Immature natural killer cell (primary cell): ENCODE measurements at regions not wholly inside any gene's neighbourhood (a gene's known extent, or its start where the extent isn't known, plus 50 kb on each side); places are given as distances from the start of the nearest gene placed in this dataset.

ENCODE experiments used
- DNase-seq, 3 donors: peaks; one replicate each; pipeline ENCODE4 v3.0.0; 2022; ENCODE audit warnings: mixed read lengths in 1 of 3
- H3K27ac Mint-ChIP-seq, 6 donors: one replicate each; pipeline ENCODE4 v1.8.0; 2020; ENCODE audit warnings: mixed read lengths in 6 of 6, mild to moderate bottlenecking in 5 of 6, inconsistent platforms in 4 of 6, moderate library complexity in 3 of 6
- H3K27me3 Mint-ChIP-seq, 3 donors: one replicate each; pipeline ENCODE4 v1.8.0; 2020 to 2021; ENCODE audit warnings: low read depth in 3 of 3, mild to moderate bottlenecking in 3 of 3, mixed read lengths in 3 of 3, moderate library complexity in 3 of 3, inconsistent platforms in 1 of 3
- H3K36me3 Mint-ChIP-seq, 3 donors: one replicate each; pipeline ENCODE4 v1.8.0; 2020; ENCODE audit warnings: mixed read lengths in 3 of 3, inconsistent platforms in 2 of 3, mild to moderate bottlenecking in 2 of 3
- H3K4me1 Mint-ChIP-seq, 2 donors: one replicate each; pipeline ENCODE4 v1.8.0; 2020; ENCODE audit warnings: inconsistent platforms in 2 of 2, mild to moderate bottlenecking in 2 of 2, mixed read lengths in 2 of 2, moderate library complexity in 1 of 2
- H3K4me3 Mint-ChIP-seq, 5 donors: one replicate each; pipeline ENCODE4 v1.8.0; 2020; ENCODE audit warnings: mild to moderate bottlenecking in 5 of 5, mixed read lengths in 5 of 5, inconsistent platforms in 3 of 5, moderate library complexity in 3 of 5
- H3K9me3 Mint-ChIP-seq, 6 donors: one replicate each; pipeline ENCODE4 v1.8.0; 2020; ENCODE audit warnings: mild to moderate bottlenecking in 6 of 6, mixed read lengths in 6 of 6, inconsistent platforms in 4 of 6, moderate library complexity in 3 of 6

DNA sequence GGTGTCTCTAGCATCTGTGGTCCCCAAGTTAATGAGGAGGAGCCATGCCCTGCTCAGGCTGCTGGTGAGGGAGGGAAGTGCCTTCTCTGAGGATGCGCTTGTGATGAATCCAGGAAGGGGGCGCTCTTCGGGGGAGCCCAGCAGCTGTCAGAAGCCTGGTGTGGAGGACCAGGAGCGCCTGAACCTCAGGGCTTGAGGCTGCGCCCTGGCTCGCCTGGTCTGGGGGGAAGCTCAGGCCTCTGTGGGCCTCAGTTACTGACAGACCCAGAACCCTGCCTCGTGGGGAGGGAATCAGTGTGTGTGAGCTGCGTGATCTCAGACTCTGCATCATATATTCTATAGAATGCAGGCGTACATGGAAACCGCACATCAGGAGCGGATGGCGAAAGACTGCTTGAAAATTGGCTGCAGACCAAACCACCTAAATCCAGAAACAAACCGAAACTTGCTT is 126.1 kb downstream of the SEC14L1 start:
- Mint-ChIP-seq H3K9me3 (no peaks in the 10 kb centered on the region), H3K36me3 (no peaks in the 10 kb centered on the region), H3K4me3 (no peak overlapping the region), H3K4me1 (no peaks in the 10 kb centered on the region), H3K27ac (no peak overlapping the region), H3K27me3 (peaks cover 0 to 4% (median 0%) of the 10 kb centered on the region in 3 donors)
- no peak for DNase-seq

DNA sequence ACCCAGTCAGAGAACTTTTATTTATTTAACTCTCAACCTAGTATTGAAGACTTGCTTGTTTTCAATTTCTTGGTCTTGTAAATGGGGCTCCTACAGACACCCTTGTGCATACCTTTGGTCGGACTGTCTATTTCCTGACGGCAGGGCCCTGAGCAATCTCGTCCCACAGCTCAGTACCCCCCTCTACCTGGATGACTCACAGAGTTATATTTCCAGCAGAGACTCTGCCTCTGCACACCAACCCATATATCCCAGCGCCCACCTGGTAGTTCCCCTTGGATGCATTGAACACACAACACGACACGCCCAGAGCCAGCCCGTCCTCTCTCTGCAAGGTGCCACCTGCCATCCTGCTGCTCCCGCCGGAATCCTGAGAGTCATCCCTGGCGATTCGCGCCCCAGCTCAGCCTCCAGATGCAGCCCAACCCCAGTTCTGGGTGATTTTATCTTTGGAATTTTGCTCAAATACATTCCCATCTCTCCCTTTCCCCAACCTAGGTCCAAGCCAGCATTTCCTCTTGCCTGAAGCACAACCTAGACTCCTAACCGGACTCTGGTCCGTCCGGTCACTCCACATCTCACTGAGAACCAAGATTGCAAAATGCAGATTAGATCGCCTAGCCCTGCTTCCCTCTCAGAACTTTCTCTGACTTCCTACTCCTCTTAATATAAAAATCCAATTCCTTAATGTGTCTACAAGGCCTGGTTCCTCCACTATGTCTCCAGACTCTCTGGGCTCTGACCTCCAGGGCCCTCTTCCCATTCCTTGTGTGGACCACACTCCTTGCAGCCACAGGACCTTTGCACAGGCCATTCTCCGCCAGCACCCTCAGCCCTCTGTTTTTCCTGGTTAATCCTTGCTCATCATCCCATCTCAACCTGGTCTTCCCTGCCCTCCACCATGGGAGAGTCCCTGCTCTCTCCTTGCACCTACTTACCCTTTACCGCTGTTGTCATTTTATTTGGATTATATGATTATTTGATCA is 129.2 kb downstream of the SEC14L1 start:
- no peak overlapping the region for H3K27ac Mint-ChIP-seq
- no peak for DNase-seq
- H3K9me3 Mint-ChIP-seq = no peaks in the 10 kb centered on the region
- no peaks in the 10 kb centered on the region for H3K4me1 Mint-ChIP-seq
- peaks cover 0 to 5% (median 1%) of the 10 kb centered on the region in 3 donors for H3K27me3 Mint-ChIP-seq
- no peak overlapping the region for H3K4me3 Mint-ChIP-seq
- H3K36me3 Mint-ChIP-seq = no peaks in the 10 kb centered on the region

- no peaks in the 10 kb centered on the region for H3K9me3 Mint-ChIP-seq
- no peak overlapping the region for H3K27ac Mint-ChIP-seq
- peaks cover 0 to 9% (median 1%) of the 10 kb centered on the region in 3 donors for H3K27me3 Mint-ChIP-seq
- no peak overlapping the region for H3K4me3 Mint-ChIP-seq
- H3K4me1 Mint-ChIP-seq = no peaks in the 10 kb centered on the region
- DNase-seq = no peak
- no peaks in the 10 kb centered on the region for H3K36me3 Mint-ChIP-seq
Measured at GRCh38 chr17:77271411-77271810, 130.6 kb downstream of the SEC14L1 start.

GRCh38 chr17:77273397-77274085 is 132.8 kb downstream of the SEC14L1 start:
- Mint-ChIP-seq H3K27me3 (peaks cover 1 to 9% (median 4%) of the 10 kb centered on the region in 3 donors), H3K4me3 (no peak overlapping the region), H3K27ac (no peak overlapping the region), H3K36me3 (no peaks in the 10 kb centered on the region), H3K4me1 (no peaks in the 10 kb centered on the region), H3K9me3 (no peaks in the 10 kb centered on the region)
- DNase-seq = no peak

DNA sequence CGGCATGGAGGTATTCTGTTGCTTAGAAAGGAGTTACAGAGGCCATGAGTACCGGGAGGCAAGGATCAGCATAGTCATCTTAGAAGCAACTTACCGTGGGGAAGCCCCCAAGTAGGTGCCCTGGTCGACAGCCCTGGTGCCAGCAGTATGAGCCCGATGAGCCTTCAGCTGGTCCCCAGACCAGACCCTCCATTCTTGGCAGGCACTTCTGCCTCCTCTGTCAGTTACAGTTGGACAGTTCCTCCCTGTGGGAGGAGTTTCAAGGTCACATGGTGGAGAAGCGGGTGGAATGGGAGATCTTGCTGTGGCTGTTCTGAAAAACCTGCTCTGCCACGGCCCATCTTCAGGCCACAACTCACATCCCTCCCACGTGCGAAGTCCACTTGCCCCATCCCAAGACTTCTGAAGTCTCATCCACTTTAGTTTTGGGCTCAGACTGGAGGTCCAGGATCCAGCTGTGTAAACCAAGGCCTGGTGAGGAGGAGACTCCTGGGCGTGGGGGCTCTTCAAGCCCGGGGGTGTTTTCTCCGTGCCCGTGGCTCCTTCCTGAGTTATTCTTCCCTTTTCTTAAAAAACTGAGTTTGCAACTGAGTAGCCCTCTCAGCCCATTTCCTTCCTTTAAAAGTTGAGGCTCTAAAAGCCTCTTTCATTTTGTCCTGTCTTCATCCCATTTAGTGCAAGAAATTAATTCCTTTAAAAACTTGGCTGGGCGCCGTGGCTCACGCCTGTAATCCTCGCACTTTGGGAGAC is 133.5 kb downstream of the SEC14L1 start:
- no peak overlapping the region for H3K4me3 Mint-ChIP-seq
- H3K27me3 Mint-ChIP-seq = peaks cover 1 to 11% (median 4%) of the 10 kb centered on the region in 3 donors
- no peak for DNase-seq
- no peaks in the 10 kb centered on the region for H3K36me3 Mint-ChIP-seq
- H3K9me3 Mint-ChIP-seq = no peaks in the 10 kb centered on the region
- no peaks in the 10 kb centered on the region for H3K4me1 Mint-ChIP-seq
- H3K27ac Mint-ChIP-seq = no peak overlapping the region

DNA sequence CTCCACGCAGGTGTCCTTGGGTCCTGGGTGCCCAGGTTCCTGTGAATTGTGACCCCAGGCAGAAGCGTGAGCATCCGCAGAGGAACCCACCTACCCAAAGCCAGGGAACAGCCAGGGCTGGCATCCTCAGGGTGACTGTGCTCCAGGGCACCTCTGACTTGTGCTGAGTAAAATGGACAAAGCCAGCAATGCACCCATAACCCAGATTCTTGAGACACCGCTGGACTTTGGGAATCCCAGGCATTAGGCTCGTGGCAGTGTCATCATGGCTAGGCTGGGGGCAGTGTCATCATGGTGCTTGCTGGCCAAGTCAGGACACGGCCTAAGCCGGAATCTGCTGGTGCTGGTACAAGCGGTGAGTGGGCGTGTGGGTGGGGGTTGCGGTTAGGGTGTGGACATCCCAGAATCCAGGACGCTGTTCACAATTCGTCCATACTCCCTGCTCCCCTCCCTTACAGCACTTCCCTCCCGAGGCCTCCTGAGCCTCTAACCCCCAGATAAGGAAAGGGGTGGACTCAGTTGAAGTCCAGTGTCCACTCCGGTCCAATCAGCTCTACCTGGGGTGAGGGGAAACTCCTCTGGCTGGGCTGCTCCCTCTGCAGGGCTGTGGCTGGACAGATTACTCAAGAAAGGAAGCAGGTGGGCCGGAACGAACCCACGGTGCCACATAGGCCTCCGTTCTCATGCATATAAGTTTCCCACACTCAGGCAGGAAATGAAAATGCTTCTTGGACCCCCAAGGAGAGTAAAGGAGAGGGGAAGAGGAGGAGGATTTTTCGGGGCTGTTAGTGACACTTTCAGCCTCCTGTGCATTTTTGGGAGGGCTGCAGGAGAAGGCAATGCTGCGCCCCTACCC is 138.9 kb downstream of the SEC14L1 start:
- Mint-ChIP-seq H3K27me3 (peaks cover 12 to 34% (median 24%) of the 10 kb centered on the region in 3 donors), H3K36me3 (no peaks in the 10 kb centered on the region), H3K4me3 (peak overlapping the region; percentile 8 to 82 (median 66)), H3K9me3 (no peaks in the 10 kb centered on the region), H3K4me1 (peaks cover 15 to 16% of the 10 kb centered on the region in 2 donors), H3K27ac (no peak overlapping the region)
- DNase-seq = no peak

DNA sequence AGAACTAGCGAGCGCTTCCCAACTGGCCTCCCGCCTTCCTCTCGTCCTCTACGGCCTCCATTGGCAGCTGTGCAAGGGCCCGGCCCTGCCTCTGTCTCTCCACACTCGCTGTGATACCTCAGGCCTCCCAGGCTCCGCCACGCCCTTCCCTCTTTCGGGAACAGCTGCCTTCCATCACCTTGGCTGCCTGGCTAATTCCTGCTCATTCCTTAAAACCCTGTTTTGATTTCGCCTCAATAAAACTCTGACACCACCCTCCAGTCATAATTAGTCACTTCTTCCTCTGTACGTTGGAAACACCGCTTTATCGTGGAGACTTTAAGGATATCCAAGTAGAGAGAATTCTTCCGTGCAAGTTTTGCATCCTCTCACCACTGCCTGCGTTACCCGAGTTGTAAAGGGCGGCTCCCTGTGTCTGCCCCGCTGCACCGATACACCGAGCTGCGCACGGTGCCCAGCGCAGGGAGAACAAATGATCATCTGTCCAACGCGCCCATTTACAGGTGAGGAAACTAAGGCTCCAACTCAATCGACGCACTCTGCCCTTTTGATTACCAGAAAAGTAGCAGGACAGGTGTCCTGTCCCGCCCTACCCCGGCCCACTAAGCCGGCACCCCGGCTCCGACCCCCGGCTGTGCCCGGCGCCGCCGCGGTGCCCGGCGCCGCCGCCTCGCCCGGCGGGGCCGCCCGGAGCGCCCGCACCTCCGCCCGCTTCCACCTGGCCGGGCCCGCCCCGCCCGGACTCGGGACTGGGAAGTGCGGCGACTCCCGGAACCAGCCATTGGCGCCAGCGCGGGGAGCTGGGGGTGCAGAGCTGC is 139.7 kb downstream of the SEC14L1 start:
- DNase-seq = no peak
- H3K27ac Mint-ChIP-seq = peak overlapping the region in 3 of 6 donors; percentile 46 to 72 (median 68)
- H3K4me3 Mint-ChIP-seq = peak overlapping the region; percentile 78 to 84 (median 80)
- H3K4me1 Mint-ChIP-seq = peaks cover 15 to 16% of the 10 kb centered on the region in 2 donors
- no peaks in the 10 kb centered on the region for H3K36me3 Mint-ChIP-seq
- peaks cover 12 to 33% (median 24%) of the 10 kb centered on the region in 3 donors for H3K27me3 Mint-ChIP-seq
- no peaks in the 10 kb centered on the region for H3K9me3 Mint-ChIP-seq

- Mint-ChIP-seq H3K27me3 (peaks cover 14 to 30% (median 24%) of the 10 kb centered on the region in 3 donors), H3K4me1 (peaks cover 16 to 18% of the 10 kb centered on the region in 2 donors), H3K27ac (peak overlapping the region in 3 of 6 donors; percentile 13 to 79 (median 76)), H3K9me3 (no peaks in the 10 kb centered on the region), H3K36me3 (no peaks in the 10 kb centered on the region), H3K4me3 (peak overlapping the region; percentile 72 to 81 (median 78))
- DNase-seq = peak; percentile 62 to 72 (median 64)
Measured at GRCh38 chr17:77281122-77281903, 140.5 kb downstream of the SEC14L1 start.

DNA sequence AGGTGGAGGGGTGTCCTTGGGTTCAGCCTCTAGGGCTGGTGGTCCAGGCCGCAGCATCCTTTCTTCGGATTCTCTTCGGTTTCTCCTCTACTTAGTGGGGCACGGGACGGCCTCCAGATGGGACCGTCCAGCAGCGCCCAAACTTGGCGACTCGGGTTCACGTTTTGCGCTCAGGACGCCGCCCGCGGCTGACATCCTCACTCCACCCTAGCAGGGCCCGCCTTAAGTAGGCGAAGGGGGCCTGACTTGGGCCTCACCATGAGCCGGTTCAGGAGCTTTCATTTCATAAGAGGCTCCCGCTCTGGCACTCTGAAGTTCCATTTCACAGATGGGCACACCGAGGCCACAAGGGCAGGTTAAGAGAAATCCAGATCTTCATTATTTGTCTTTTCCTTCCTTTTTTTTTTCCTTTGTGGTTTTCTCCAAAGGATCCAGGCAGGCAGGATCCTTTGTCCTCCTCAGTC is 141.2 kb downstream of the SEC14L1 start:
- no peaks in the 10 kb centered on the region for H3K9me3 Mint-ChIP-seq
- peak overlapping the region; percentile 72 to 81 (median 78) for H3K4me3 Mint-ChIP-seq
- no peaks in the 10 kb centered on the region for H3K36me3 Mint-ChIP-seq
- peak overlapping the region in 3 of 6 donors; percentile 57 to 79 (median 76) for H3K27ac Mint-ChIP-seq
- DNase-seq = no peak
- H3K27me3 Mint-ChIP-seq = peaks cover 14 to 30% (median 24%) of the 10 kb centered on the region in 3 donors
- peaks cover 16 to 18% of the 10 kb centered on the region in 2 donors for H3K4me1 Mint-ChIP-seq

- Mint-ChIP-seq H3K4me3 (peak overlapping the region; percentile 72 to 81 (median 78)), H3K27me3 (peaks cover 14 to 30% (median 24%) of the 10 kb centered on the region in 3 donors), H3K4me1 (peaks cover 16 to 18% of the 10 kb centered on the region in 2 donors), H3K36me3 (no peaks in the 10 kb centered on the region), H3K27ac (peak overlapping the region in 1 of 6 donors; percentile 79), H3K9me3 (no peaks in the 10 kb centered on the region)
- no peak for DNase-seq
Measured at GRCh38 chr17:77282524-77283515, 142.1 kb downstream of the SEC14L1 start.
